ENCODE measurements at regions not wholly inside any gene's neighbourhood (a gene's known extent, or its start where the extent isn't known, plus 50 kb on each side); places are given as distances from the start of the nearest gene placed in this dataset.

- no peak overlapping the region for H3K27ac Mint-ChIP-seq
- peaks cover 3% of the 10 kb centered on the region for H3K27me3 ChIP-seq (ENCODE audit: control insufficient read depth, insufficient read depth, low read length)
- H3K4me3 ChIP-seq (ENCODE audit: low read depth, low read length), result no peak overlapping the region
- ATAC-seq (ENCODE audit: low read depth in 2 of 2), result no peak
- no peaks in the 10 kb centered on the region for H3K27me3 Mint-ChIP-seq
- H3K4me3 Mint-ChIP-seq, result no peak overlapping the region
- H3K9me3 ChIP-seq (ENCODE audit: control insufficient read depth in 2 of 2, low read length in 2 of 2), result no peaks in the 10 kb centered on the region
- peaks cover 0 to 2% (median 0%) of the 10 kb centered on the region in 7 donors for H3K9me3 Mint-ChIP-seq
- H3K4me1 ChIP-seq (ENCODE audit: control insufficient read depth, insufficient read depth, low read length, poor library complexity, severe bottlenecking), result no peaks in the 10 kb centered on the region
- H3K36me3 ChIP-seq (ENCODE audit: control insufficient read depth, insufficient read depth, low read length), result no peaks in the 10 kb centered on the region
- no peak overlapping the region for H3K27ac ChIP-seq (ENCODE audit: insufficient read depth, low read length, poor library complexity, severe bottlenecking)
- no peaks in the 10 kb centered on the region for H3K36me3 Mint-ChIP-seq
- DNase-seq, result no peak
- no peaks in the 10 kb centered on the region for H3K4me1 Mint-ChIP-seq
These were observed 53.2 kb upstream of the CAV2 start for GRCh38 chr7:116446212-116446855.

- no peaks in the 10 kb centered on the region for H3K27me3 Mint-ChIP-seq
- no peaks in the 10 kb centered on the region for H3K4me1 Mint-ChIP-seq
- DNase-seq (no peak), ATAC-seq (ENCODE audit: low read depth in 2 of 2) (no peak)
- no peak overlapping the region for H3K27ac Mint-ChIP-seq
- Histone ChIP-seq H3K27me3 (ENCODE audit: control insufficient read depth, insufficient read depth, low read length) (peaks cover 3% of the 10 kb centered on the region), H3K27ac (ENCODE audit: insufficient read depth, low read length, poor library complexity, severe bottlenecking) (no peak overlapping the region), H3K4me1 (ENCODE audit: control insufficient read depth, insufficient read depth, low read length, poor library complexity, severe bottlenecking) (no peaks in the 10 kb centered on the region), H3K4me3 (ENCODE audit: low read depth, low read length) (no peak overlapping the region), H3K36me3 (ENCODE audit: control insufficient read depth, insufficient read depth, low read length) (no peaks in the 10 kb centered on the region), H3K9me3 (ENCODE audit: control insufficient read depth in 2 of 2, low read length in 2 of 2) (no peaks in the 10 kb centered on the region)
- peaks cover 0 to 2% (median 0%) of the 10 kb centered on the region in 7 donors for H3K9me3 Mint-ChIP-seq
- no peak overlapping the region for H3K4me3 Mint-ChIP-seq
- no peaks in the 10 kb centered on the region for H3K36me3 Mint-ChIP-seq
These were observed 52.1 kb upstream of the CAV2 start for GRCh38 chr7:116447436-116447835.

GRCh38 chr7:116447966-116448839, 51.3 kb upstream of the CAV2 start:
- Mint-ChIP-seq H3K27ac (peak overlapping the region in 1 of 3 donors; percentile 38), H3K4me3 (no peak overlapping the region), H3K27me3 (no peaks in the 10 kb centered on the region), H3K36me3 (no peaks in the 10 kb centered on the region), H3K4me1 (no peaks in the 10 kb centered on the region), H3K9me3 (peaks cover 0 to 2% (median 0%) of the 10 kb centered on the region in 7 donors)
- H3K4me1 ChIP-seq (ENCODE audit: control insufficient read depth, insufficient read depth, low read length, poor library complexity, severe bottlenecking), result no peaks in the 10 kb centered on the region
- peaks cover 3% of the 10 kb centered on the region for H3K27me3 ChIP-seq (ENCODE audit: control insufficient read depth, insufficient read depth, low read length)
- H3K36me3 ChIP-seq (ENCODE audit: control insufficient read depth, insufficient read depth, low read length), result no peaks in the 10 kb centered on the region
- DNase-seq (no peak), ATAC-seq (ENCODE audit: low read depth in 2 of 2) (no peak)
- H3K4me3 ChIP-seq (ENCODE audit: low read depth, low read length), result no peak overlapping the region
- no peaks in the 10 kb centered on the region for H3K9me3 ChIP-seq (ENCODE audit: control insufficient read depth in 2 of 2, low read length in 2 of 2)
- H3K27ac ChIP-seq (ENCODE audit: insufficient read depth, low read length, poor library complexity, severe bottlenecking), result no peak overlapping the region

- no peak overlapping the region for H3K27ac ChIP-seq (ENCODE audit: insufficient read depth, low read length, poor library complexity, severe bottlenecking)
- H3K36me3 Mint-ChIP-seq, result no peaks in the 10 kb centered on the region
- no peaks in the 10 kb centered on the region for H3K9me3 ChIP-seq (ENCODE audit: control insufficient read depth in 2 of 2, low read length in 2 of 2)
- H3K4me1 ChIP-seq (ENCODE audit: control insufficient read depth, insufficient read depth, low read length, poor library complexity, severe bottlenecking), result no peaks in the 10 kb centered on the region
- H3K27me3 ChIP-seq (ENCODE audit: control insufficient read depth, insufficient read depth, low read length), result no peaks in the 10 kb centered on the region
- no peaks in the 10 kb centered on the region for H3K36me3 ChIP-seq (ENCODE audit: control insufficient read depth, insufficient read depth, low read length)
- no peak overlapping the region for H3K4me3 ChIP-seq (ENCODE audit: low read depth, low read length)
- H3K27ac Mint-ChIP-seq, result no peak overlapping the region
- no peak for DNase-seq
- H3K27me3 Mint-ChIP-seq, result no peaks in the 10 kb centered on the region
- peaks cover 0 to under 1% (median 0%) of the 10 kb centered on the region in 7 donors for H3K9me3 Mint-ChIP-seq
- ATAC-seq (ENCODE audit: low read depth in 2 of 2), result no peak
- H3K4me3 Mint-ChIP-seq, result no peak overlapping the region
- no peaks in the 10 kb centered on the region for H3K4me1 Mint-ChIP-seq
These were observed 50.1 kb upstream of the CAV2 start for GRCh38 chr7:116449441-116449840.

Data from CD4-positive, CD25-positive, alpha-beta regulatory T cell (primary cell).